Stimulated activated CD8-positive, alpha-beta memory T cell treated with anti-CD3 and anti-CD28 coated beads, Interleukin-15, amount 100 ng/mL, for 24 hours (primary cell): ENCODE measurements at regions not wholly inside any gene's neighbourhood (a gene's known extent, or its start where the extent isn't known, plus 50 kb on each side); places are given as distances from the start of the nearest gene placed in this dataset.
"Not testable (repeated sequence)": the region's sequence is repeated elsewhere in the genome, so short reads cannot be mapped to it uniquely, and the experiment has no call there.

Source experiments
- DNase-seq: peaks from one replicate; pipeline ENCODE4 v3.0.0-alpha.2; 2020; ENCODE audit warnings: low read depth

DNA sequence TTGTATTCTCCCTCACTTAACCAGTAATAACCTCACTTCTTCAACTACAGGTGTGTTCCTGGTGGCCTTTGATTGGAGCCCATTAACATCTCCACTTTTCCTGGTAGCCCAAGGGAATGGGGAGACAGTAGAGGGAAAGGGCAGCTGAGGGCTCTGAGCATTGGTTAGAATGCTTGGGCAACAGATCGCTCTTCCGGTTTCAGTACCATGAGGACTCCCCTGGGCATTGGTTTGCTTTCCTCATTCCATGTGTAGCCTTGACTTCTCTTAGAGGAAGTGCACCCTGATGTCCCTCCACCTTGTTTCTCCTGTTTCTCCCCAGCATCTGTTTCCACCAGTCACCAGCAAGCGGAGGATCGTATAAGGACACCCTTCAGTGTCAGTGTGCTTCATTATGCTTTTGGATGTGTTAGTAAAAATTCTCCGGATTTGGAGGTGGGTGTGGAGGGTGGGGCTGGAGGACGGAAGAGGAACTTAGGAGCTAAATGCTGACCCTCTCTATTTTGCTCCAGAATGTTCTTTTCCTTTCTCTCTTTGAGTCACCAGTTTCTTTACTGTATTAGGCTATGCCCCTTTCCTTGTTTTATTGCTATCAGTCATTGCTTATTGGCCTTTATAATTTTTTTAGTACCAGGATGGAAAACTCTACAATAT, 50.6 kb upstream of the ZNG1B start:
- not testable (repeated sequence) for DNase-seq

DNA sequence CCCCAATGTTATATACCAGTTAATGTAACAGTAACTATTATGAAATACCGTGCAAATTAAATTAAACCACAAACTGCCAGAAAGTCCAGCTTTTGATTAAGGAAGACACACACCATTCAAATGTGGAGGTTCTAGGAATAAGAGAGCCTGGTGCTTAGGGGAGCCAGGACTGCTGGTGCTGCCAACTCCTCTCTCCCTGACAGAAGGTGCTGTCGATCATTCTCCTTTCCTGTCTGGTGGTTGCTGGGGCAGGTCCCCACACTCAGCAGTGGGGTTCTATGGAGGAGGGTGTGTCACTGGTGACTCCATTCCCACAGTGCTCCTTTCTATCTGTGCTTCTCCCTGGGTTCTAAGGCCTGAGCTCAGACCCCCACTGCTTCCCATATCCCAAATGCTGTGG, 57.9 kb upstream of the ZNG1B start:
- DNase-seq = not testable (repeated sequence)

- no peak for DNase-seq
These were observed 60.5 kb upstream of the ZNG1B start for GRCh38 chr2:113376913-113377445.

- DNase-seq = no peak
These were observed 61.1 kb upstream of the ZNG1B start for GRCh38 chr2:113376253-113376912.

DNA sequence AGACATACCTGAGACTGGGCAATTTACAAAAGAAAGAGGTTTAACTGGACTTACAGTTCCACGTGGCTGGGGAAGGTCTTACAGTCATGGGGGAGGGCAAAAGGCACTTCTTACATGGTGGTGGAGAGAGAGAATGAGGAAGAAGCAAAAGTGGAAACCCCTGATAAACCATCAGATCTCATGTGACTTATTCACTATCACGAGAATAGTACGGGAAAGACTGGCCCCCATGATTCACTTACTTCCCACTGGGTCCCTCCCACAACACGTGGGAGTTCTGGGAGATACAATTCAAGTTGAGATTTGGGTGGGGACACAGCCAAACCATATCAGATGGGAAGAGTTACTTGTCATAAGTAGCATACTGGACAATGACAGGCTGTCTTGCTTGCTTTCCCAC, 62.6 kb upstream of the ZNG1B start:
- DNase-seq = not testable (repeated sequence)

GRCh38 chr2:113372258-113372834, 65.1 kb upstream of the ZNG1B start:
- not testable (repeated sequence) for DNase-seq

GRCh38 chr2:113370478-113371091, 66.9 kb upstream of the ZNG1B start:
- peak; percentile 6 for DNase-seq

GRCh38 chr2:113370030-113370429, 67.5 kb upstream of the ZNG1B start:
- no peak for DNase-seq

DNA sequence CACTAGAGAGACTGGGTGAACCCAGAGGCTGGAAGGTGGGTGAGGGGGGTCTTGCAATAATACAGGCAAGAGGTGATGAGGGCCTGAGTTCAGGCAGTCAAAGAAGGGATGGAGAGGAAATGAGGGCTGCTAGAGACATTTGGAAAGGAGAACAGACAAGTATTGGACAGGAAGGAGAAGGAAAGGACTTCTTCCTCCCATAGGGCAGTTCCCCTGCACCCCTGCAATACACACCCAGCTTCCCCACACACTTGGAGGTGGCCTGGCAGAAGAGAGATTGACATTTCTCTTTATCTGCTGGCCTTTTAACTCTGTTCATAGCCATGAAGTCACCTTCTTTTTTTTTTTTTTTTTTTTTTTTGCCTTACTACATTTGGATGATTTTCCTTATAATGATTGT, 68.9 kb upstream of the ZNG1B start:
- not testable (repeated sequence) for DNase-seq

- not testable (repeated sequence) for DNase-seq
These were observed 70.7 kb upstream of the ZNG1B start for GRCh38 chr2:113366821-113367220.

DNA sequence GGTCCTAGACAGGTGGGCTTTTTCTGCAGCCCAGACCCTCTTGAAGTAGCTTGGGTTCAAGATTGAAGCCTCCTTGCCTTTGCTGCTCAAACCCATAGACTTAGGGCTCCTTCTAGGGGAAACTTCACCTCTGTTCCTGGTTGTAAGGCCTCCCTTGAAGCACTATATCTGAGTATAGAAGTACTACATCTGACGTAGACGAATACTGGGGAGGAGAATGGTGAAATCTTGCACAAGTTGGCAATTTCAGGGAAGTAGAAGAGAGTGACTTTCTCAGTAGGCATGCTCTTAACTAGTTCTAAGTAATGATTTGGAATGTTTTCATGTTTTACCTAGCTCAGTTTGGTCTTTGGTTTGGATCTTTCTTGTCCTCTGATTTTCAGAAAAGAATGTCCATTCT, 71.7 kb upstream of the ZNG1B start:
- not testable (repeated sequence) for DNase-seq

DNA sequence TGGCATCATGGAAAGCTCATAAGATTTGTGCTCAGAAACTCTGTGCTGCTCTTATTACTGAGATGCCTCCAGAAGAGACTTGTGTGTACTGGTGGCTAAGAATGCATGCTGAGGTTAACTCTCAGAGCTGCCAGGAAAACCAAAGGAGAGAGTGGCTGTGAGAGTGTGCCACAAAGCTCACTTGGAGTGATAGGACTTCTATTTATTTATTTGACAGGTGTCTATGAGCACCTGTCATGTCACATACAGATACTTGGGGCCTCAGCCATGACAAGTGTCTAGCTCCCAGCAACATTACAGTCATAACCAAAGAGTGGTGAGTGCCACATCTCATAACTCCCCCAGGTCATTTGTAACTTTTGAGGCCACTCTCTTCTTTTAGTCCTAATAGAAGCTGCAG, 72.2 kb upstream of the ZNG1B start:
- not testable (repeated sequence) for DNase-seq

DNA sequence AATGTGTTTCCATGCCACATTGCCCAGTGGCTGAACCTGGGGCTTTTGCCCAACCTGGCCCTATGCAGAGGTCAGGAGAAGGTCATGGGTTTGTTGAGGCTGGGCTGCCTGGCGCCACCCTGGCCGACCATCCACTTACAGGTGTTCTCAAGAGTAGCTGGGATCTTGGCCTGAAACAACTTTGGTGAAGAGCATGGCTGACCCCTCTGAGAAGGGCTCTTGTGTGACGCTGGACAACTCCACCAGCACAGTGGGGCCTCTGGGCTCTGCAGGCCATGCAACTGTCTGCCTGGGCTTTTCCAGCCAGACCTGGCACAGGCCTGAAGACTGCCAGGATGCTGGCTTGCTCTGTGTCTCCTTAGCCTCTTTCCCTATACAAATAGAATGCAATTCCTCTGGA, 76.4 kb upstream of the ZNG1B start:
- no peak for DNase-seq

- DNase-seq = no peak
These were observed 78.3 kb upstream of the PAX8 start for GRCh38 chr2:113357071-113357470.

DNA sequence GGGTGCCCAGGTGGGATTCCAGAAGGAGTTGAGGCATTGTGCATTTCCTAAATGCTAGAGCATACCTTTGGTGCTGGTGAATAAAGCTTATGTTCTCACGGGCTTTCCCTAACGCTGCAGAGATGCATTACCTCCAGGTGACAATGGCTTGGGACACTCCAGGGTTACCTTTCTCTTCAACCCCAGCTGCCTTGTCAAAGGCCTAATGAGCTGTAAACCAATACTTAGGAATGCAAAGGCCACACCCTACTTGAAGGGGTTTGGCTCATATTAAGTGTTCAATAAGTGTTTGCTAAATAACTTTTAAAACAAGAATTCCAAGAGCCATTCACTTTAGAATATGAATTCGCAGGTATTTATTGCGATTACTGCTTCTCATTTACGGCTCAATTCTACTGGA, 77.6 kb upstream of the PAX8 start:
- DNase-seq = not testable (repeated sequence)

- DNase-seq = not testable (repeated sequence)
These were observed 76.8 kb upstream of the PAX8 start for GRCh38 chr2:113355339-113356015.

- DNase-seq = no peak
These were observed 72.9 kb upstream of the PAX8 start for GRCh38 chr2:113351375-113352355.

DNA sequence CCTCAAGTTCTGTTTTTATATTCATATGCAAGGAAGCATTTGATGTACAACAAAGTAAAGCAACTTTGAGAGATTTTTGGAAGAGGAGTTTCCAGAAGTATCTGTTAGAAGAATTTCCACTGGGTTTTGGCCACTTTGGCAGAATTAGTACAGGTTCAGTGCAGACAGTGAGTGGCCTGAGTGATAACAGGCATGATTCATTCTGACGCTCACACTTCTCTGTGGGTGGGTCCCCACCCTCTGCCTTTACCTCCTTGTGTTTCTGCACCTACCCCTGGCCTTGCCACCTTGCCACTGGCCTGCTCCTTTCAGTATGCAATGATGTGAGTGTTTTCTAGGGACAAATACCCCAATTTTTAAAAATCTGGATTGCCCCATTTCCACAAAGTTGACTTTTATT, 65.1 kb upstream of the PAX8 start:
- not testable (repeated sequence) for DNase-seq

- no peak for DNase-seq
These were observed 63.9 kb upstream of the PAX8 start for GRCh38 chr2:113342650-113343049.

GRCh38 chr2:113341870-113342253, 63.1 kb upstream of the PAX8 start:
- DNase-seq = not testable (repeated sequence)
